Fibroblast of lung (primary cell): ENCODE measurements at regions not wholly inside any gene's neighbourhood (a gene's known extent, or its start where the extent isn't known, plus 50 kb on each side); places are given as distances from the start of the nearest gene placed in this dataset.

ENCODE experiments used
- DNase-seq, 2 donors: peaks; one replicate each; pipeline versions ENCODE4 v3.0.0 to v3.0.0-alpha.2; 2010; ENCODE audit warnings: low read depth in 2 of 2
- H2AFZ ChIP-seq: 2 replicates; pipeline ENCODE4 v1.5.1; 2012; ENCODE audit warnings: low read length, control low read depth, inconsistent platforms
- H3K27ac ChIP-seq: 2 replicates; pipeline ENCODE4 v1.5.1; 2011; ENCODE audit warnings: low read length, control low read depth; ENCODE audit not compliant: insufficient read depth
- H3K27me3 ChIP-seq: 2 replicates; pipeline ENCODE4 v1.5.1; 2011; ENCODE audit warnings: mild to moderate bottlenecking, low read length; ENCODE audit not compliant: control insufficient read depth, insufficient read depth
- H3K36me3 ChIP-seq: 2 replicates; pipeline ENCODE4 v1.5.1; 2011; ENCODE audit warnings: low read length; ENCODE audit not compliant: control insufficient read depth, insufficient read depth
- H3K4me1 ChIP-seq: 2 replicates; pipeline ENCODE4 v1.5.1; 2011; ENCODE audit warnings: low read length; ENCODE audit not compliant: control insufficient read depth, insufficient read depth; ENCODE audit errors: extremely low read depth
- H3K4me2 ChIP-seq: 2 replicates; pipeline ENCODE4 v1.5.1; 2011; ENCODE audit warnings: low read length, control low read depth; ENCODE audit not compliant: insufficient read depth; ENCODE audit errors: extremely low read depth
- H3K4me3 ChIP-seq, 4 experiments: fragments of 200-600 bp in 1 of 4; sonication (generic) in 1 of 4; replicated peaks in 1 of 4; 2 replicates each; pipeline ENCODE4 v1.5.1; 2011 to 2016; ENCODE audit warnings: low read length in 4 of 4, low read depth in 3 of 4, mild to moderate bottlenecking in 3 of 4, control low read depth in 2 of 4, inconsistent platforms in 1 of 4, mixed read lengths in 1 of 4; ENCODE audit not compliant: insufficient read depth in 1 of 4; ENCODE audit errors: control extremely low read depth in 1 of 4
- H3K79me2 ChIP-seq: 2 replicates; pipeline ENCODE4 v1.5.1; 2012; ENCODE audit warnings: mild to moderate bottlenecking, low read length, inconsistent platforms; ENCODE audit not compliant: control insufficient read depth, insufficient read depth
- H3K9ac ChIP-seq: 2 replicates; pipeline ENCODE4 v1.5.1; 2011; ENCODE audit warnings: mild to moderate bottlenecking, low read length, control low read depth; ENCODE audit not compliant: insufficient read depth
- H3K9me3 ChIP-seq: 2 replicates; pipeline ENCODE4 v1.5.1; 2012; ENCODE audit warnings: low read depth, low read length; ENCODE audit not compliant: control insufficient read depth, insufficient read depth
- H4K20me1 ChIP-seq: 2 replicates; pipeline ENCODE4 v1.5.1; 2011; ENCODE audit warnings: low read length; ENCODE audit not compliant: control insufficient read depth, insufficient read depth; ENCODE audit errors: extremely low read depth
- CTCF ChIP-seq, 2 donors: IDR thresholded peaks in 1 of 2; conservative IDR thresholded peaks in 1 of 2; 1 replicate in 1 of 2; 2 replicates in 1 of 2; pipeline ENCODE4 v1.5.1; 2011 to 2012; ENCODE audit warnings: low read length in 2 of 2, control low read depth in 1 of 2, inconsistent platforms in 1 of 2, low read depth in 1 of 2, mild to moderate bottlenecking in 1 of 2
- EZH2 ChIP-seq: IDR thresholded peaks from 2 replicates; pipeline ENCODE4 v1.5.1; 2012; ENCODE audit warnings: low read length, control low read depth, mild to moderate bottlenecking; ENCODE audit errors: missing control alignments

- Histone ChIP-seq H3K9me3 (no peaks in the 10 kb centered on the region), H3K4me2 (no peak overlapping the region), H3K4me3 (no peak overlapping the region), H2AFZ (no peak overlapping the region), H3K4me1 (peaks cover 24% of the 10 kb centered on the region), H3K27ac (no peak overlapping the region), H4K20me1 (peaks cover 2% of the 10 kb centered on the region), H3K79me2 (no peaks in the 10 kb centered on the region), H3K36me3 (no peaks in the 10 kb centered on the region), H3K9ac (no peak overlapping the region), H3K27me3 (no peaks in the 10 kb centered on the region)
- TF ChIP-seq CTCF (conservative IDR thresholded peaks at IDR 0.05 in 1 of 2, IDR thresholded peaks at IDR 0.05 in 1 of 2; ENCODE audit: low read depth in 1 of 2, low read length in 2 of 2) (no peak), EZH2 (no peak)
- DNase-seq = no peak
Observed at GRCh38 chr16:85464383-85465305, 148.5 kb upstream of the GSE1 start.

- Histone ChIP-seq H3K4me3 (no peak overlapping the region), H4K20me1 (peaks cover 2% of the 10 kb centered on the region), H3K36me3 (no peaks in the 10 kb centered on the region), H3K9me3 (no peaks in the 10 kb centered on the region), H3K9ac (no peak overlapping the region), H3K4me2 (no peak overlapping the region), H3K27ac (no peak overlapping the region), H3K27me3 (no peaks in the 10 kb centered on the region), H2AFZ (no peak overlapping the region), H3K79me2 (no peaks in the 10 kb centered on the region), H3K4me1 (peaks cover 15% of the 10 kb centered on the region)
- DNase-seq = peak; percentile 58 to 67
- no peak for TF ChIP-seq CTCF (conservative IDR thresholded peaks at IDR 0.05 in 1 of 2, IDR thresholded peaks at IDR 0.05 in 1 of 2; ENCODE audit: low read depth in 1 of 2, low read length in 2 of 2)
- no peak for TF ChIP-seq EZH2
Observed at GRCh38 chr16:85465328-85466303, 147.5 kb upstream of the GSE1 start.

GRCh38 chr16:85466304-85466700, 146.8 kb upstream of the GSE1 start:
- no peak for DNase-seq
- Histone ChIP-seq H3K4me2 (no peak overlapping the region), H3K36me3 (no peaks in the 10 kb centered on the region), H3K27me3 (no peaks in the 10 kb centered on the region), H3K27ac (no peak overlapping the region), H2AFZ (no peak overlapping the region), H3K9me3 (no peaks in the 10 kb centered on the region), H3K79me2 (no peaks in the 10 kb centered on the region), H3K4me1 (peaks cover 8% of the 10 kb centered on the region), H3K9ac (no peak overlapping the region), H3K4me3 (no peak overlapping the region), H4K20me1 (peaks cover 2% of the 10 kb centered on the region)
- TF ChIP-seq CTCF (conservative IDR thresholded peaks at IDR 0.05 in 1 of 2, IDR thresholded peaks at IDR 0.05 in 1 of 2; ENCODE audit: low read depth in 1 of 2, low read length in 2 of 2) = no peak
- TF ChIP-seq EZH2 = no peak
